ENCODE measurements at regions not wholly inside any gene's neighbourhood (a gene's known extent, or its start where the extent isn't known, plus 50 kb on each side); places are given as distances from the start of the nearest gene placed in this dataset.
A peak's percentile ranks its signal among the peaks of the same experiment; 100 is the strongest.

DNA sequence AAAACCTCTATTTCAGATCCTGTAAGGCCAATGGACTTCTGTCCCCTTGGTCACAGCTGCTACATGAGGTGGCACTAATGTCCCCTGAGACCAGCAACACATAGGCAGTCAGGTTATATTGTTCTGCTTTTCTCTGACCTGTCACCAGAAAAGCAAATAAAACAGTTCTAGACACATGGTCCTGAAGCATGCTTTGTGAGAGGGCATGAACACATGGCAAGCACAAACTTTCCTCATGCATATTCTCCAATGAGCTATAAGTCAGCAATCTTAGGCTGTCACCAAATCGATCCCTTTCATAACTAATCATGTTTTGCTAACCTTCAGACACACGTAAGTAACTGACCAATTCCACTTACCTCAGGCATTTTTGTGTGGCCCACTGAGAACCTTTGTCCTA is 225.4 kb upstream of the ZC3H12C start:
- ATAC-seq (ENCODE audit: poor library complexity) (no peak), DNase-seq (no peak)
- intact Hi-C loops (cut with DNase I), result loop anchor here (5.0 kb wide), 1 partner anchor 1170 kb away; no protein-coding TSS in a partner anchor

DNA sequence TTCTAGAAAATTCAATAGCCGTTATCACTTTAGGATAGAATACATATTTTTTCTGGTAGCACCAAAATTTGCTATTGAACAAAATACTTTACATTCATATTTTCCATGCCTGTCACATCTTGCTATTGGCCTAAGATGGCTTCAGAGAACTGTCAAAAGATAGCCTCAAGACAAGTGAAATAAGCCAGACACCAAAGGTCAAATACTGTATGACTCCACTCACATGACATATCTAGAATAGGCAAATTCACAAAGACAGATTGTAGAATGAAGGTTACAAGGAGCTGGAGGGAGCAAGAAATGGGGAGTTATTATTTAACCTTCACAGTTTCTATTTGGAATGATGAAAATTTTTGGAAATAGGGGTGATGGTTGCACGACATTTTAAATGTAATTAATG is 223.7 kb upstream of the ZC3H12C start:
- intact Hi-C loops (cut with DNase I), result loop anchor here (5.0 kb wide), 1 partner anchor 1172 kb away; no protein-coding TSS in a partner anchor
- DNase-seq, result no peak
- ATAC-seq (ENCODE audit: poor library complexity), result no peak

DNA sequence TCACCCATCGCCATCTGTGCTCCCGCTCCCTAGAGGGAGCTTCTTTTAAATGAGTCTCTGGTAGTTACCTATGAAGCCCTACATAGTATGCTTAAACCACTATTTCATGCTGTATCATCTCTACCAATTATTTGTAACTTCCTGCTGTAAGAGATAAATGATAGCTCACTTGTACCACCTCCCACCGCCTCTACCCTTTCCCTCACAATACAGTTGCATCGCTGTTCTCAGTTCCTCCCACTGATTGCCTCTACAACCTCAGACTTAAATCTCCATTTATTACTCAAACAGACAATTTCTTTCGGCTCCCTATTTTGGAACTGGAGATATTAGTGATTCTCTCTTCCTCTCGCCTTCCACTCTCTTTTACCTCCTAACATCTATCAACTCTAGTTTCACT is 222.9 kb upstream of the ZC3H12C start:
- ATAC-seq (ENCODE audit: poor library complexity), result no peak
- DNase-seq, result no peak
- intact Hi-C loops (cut with DNase I), result no loop called here

DNA sequence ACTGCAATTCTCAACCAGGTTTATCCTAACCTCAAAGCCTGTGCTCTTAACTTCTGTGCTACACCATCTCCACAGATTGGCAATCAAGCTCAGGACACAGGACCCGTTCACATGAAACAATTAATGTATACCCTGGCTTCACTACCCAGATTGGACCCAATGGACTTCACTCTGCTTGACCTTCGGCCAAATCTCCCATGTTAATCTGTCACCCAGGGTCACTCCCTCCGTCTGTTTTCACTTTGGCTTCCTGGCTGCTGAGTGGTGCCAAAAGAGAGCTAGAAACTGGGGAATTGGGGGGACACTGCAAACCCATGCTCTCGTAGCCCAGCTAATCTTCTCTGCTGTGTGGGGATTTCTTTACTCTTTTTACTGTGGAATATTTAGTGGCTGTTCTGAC is 216.1 kb upstream of the ZC3H12C start:
- no peak for ATAC-seq (ENCODE audit: poor library complexity)
- intact Hi-C loops (cut with DNase I), result no loop called here
- DNase-seq, result no peak

DNA sequence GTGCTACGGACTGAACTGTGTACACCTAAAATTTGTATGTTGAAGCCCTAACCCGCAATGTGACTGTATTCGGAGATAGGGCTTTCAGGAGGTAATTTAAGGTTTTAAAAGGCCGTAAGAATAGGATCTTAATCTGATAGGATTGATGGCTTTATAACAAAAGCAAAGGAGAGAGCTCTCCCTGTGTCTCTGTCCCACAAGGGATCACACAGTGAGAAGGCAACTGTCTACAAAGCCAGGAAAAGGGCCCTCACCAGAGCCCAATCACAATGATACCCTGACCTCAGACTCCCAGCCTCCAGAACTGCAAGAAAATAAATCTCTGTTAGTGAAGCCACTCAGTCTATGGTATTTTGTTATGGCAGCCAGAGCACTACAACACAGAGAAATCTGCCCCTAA is 208.7 kb upstream of the ZC3H12C start:
- DNase-seq (no peak), ATAC-seq (ENCODE audit: poor library complexity) (no peak)
- intact Hi-C loops (cut with DNase I), result no loop called here

DNA sequence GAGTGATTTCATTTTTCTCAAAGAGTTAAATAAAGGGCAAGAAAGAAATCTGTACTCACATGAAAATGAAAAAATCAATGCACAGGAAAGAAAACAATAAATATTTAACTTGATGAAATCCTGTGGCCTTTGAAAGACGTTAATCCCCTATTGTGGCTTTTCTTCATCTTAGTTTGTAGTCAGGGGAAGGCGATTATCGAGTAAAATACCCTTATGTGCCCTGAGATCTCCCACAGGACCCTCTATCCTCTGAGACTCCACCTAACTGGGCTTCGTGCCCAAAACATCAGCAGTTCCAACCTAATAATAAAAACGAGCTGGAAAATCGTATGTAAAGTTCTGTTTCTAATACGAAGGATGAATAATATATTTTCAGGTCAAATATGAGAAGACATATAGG is 208.2 kb upstream of the ZC3H12C start:
- intact Hi-C loops (cut with DNase I), result no loop called here
- ATAC-seq (ENCODE audit: poor library complexity), result no peak
- DNase-seq, result no peak

DNA sequence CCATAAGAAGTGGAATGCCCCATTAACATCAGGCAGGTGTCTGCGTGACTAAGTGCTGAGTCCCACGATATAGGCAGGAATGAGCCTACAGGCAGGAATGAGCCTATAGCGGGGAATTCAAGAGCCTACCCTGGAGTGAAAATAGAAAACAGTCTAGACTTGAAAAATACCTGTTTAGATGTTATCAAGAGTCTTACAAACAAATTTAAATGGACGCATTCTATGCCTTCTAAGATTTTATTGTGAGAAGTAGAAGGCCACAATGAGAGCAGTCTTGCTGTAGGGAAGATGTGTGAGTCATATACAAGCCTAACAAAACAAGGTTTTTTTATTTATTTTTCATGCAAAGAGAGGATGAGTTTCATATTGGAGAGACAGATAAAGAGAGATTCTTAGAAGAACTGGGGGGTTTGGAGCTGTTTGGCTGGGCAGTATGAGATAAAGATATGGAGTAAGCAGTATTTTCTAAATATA is 200.8 kb upstream of the ZC3H12C start:
- DNase-seq, result no peak
- no peak for ATAC-seq (ENCODE audit: poor library complexity)
- intact Hi-C loops (cut with DNase I), result no loop called here

DNA sequence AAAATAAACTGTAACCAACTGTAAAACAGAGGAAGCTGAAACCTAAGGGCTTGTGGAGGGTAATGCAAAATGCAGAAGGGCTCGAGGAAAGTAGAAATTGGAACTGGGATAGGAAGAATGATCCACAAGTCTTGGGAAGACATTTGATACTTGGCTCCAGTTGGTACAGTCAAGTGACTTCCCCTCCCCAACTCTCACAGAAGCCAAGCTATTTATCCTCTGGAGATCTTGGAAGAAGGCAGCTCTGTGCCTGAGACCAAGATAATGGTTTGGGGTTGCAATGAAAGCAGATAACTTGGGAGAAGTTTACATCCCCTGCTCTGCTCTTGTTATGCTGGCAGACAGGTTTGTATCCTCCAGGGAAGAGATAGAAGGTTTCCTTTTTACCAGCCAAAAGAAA is 198.9 kb upstream of the ZC3H12C start:
- DNase-seq, result no peak
- ATAC-seq (ENCODE audit: poor library complexity), result no peak
- intact Hi-C loops (cut with DNase I), result no loop called here

DNA sequence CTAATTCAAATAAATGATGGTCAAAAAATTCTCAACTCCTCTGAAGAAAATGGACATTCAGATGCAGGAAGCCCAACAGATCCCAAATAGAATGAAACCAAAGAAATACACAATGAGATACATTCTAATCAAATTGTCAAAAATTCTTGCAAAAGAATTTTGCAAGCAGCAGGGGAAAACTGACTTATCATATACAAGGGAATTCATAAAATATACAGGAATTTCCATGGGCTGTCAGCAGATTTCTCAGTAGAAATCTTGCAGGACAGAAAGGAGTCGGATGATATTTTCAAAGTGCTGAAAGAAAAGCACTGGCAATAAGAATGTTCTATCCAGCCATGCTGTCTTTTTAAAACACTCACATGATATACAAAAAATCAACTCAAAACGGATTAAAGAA is 194.6 kb upstream of the ZC3H12C start:
- intact Hi-C loops (cut with DNase I), result no loop called here
- DNase-seq (no peak), ATAC-seq (ENCODE audit: poor library complexity) (no peak)

DNA sequence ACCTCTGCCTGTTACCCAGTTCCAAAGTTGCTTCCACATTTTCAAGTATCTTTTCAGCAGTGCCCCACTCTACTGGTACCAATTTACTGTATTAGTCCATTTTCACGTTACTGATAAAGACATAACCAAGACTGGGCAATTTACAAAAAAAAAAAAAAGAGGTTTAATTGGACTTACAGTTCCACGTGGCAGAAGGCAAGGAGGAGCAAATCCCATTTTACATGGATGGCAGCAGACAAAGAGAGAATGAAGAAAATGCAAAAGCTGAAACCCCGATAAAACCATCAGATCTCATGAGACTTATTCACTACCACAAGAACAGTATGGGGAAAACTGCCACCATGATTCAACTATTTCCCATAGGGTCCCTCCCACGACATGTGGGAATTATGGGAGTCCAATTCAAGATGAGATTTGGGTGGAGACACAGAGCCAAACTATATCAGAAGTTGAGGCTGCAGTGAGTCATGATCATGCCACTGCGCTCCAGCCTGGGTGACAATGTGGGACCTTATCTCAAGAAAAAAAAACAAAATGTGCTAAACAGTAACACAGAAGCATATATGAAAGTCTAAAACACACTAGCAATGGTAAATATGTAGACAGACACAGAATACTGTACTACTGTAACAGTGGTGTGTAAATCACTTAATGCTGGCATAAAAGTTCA is 190.3 kb upstream of the ZC3H12C start:
- ATAC-seq (ENCODE audit: poor library complexity) (no peak), DNase-seq (no peak)
- intact Hi-C loops (cut with DNase I), result no loop called here

DNA sequence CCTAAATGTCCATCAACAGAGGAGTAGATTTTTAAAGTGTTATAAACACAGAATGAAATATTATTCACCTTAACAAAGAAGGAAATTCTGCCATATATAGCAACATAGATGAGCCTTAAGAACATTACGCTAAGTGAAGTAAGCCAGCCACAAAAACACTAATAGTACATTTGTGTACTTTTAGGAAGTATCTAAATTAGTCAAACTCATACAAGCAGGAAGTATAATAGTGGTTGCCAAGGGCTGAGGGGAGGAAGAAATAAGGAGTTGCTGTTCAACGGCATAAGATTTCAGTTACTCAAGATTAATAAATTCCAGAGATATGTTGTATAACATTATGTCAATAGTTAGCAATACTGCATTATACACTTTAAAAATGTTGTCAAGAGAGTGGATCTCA is 181.7 kb upstream of the ZC3H12C start:
- DNase-seq (no peak), ATAC-seq (ENCODE audit: poor library complexity) (no peak)
- intact Hi-C loops (cut with DNase I), result no loop called here

DNA sequence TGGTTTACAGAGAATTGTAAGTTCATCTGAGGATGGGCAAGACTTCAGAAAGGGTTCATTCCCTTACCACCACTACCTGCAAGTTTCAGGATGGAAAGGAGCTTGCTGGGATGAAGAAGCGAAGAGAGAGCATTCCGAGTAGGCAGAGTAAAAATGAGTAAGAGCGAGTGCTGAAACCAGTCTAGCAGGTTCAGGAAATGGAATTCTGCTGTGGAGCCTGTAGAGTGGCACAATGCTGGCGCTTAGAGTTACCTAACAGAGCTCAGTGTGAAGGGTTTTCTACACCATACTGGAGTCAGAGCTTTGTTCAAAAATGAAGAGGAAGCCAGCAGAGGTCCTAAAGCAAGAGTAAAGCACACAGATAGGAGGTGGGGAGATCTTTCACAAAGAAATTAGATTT is 179.2 kb upstream of the ZC3H12C start:
- DNase-seq (no peak), ATAC-seq (ENCODE audit: poor library complexity) (no peak)
- intact Hi-C loops (cut with DNase I), result no loop called here

DNA sequence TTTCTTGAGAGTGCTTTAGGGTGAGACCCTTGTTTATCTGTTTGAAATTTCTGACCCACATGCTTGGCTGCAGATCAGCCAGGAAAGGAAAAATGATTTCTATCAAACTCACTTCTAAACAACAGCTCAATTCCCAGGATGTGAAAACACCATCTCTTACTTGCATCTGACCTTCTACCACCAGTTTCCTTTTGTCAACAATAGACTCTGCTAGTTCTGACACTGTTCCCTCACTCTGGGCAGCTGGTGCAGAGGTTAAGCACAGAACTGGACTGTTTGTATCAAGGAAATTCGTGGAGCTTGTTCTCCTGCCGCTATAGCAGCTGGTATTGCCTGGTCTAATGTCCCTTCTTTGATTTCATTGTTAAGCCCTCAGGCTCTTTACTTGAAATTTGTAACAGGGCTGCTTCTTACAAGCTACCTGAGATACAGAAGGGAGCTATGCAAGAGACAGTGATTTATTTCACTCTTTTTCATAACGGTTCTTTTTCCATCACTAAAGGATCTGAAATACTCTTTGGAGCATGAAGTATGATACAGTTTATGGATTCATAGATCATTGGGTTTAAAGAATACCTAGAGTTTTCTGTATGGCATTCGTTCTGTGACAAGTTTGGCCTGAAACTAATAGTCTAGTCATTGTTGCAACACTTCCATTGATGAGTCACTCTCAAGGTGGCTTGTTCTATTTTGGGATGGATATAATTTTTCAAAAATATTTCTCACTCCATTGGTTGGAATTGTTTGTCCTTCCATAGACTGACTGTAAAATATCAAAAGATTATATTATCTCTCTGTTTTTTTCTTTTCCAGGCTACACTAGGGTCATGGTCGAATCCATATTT is 178.2 kb upstream of the ZC3H12C start:
- DNase-seq, result no peak
- ATAC-seq (ENCODE audit: poor library complexity), result no peak
- intact Hi-C loops (cut with DNase I), result no loop called here

DNA sequence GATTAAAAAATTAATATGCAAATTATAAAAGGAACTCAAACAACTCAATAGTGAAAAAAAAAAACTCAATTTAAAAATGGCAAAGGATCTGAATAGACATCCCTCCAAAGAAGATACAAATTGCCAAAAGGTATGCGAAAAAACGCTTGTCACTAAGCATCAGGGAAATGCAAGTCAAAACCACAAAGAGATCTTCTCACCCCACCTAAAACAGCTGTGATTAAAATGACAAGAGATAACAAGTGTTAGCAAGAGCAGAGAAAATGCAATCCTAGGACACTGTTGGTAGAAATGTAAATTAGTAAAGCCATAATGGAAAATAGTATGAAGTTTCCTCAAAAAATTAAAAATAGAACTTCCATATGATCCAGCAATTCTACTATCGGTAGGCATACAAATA is 166.3 kb upstream of the ZC3H12C start:
- intact Hi-C loops (cut with DNase I), result no loop called here

DNA sequence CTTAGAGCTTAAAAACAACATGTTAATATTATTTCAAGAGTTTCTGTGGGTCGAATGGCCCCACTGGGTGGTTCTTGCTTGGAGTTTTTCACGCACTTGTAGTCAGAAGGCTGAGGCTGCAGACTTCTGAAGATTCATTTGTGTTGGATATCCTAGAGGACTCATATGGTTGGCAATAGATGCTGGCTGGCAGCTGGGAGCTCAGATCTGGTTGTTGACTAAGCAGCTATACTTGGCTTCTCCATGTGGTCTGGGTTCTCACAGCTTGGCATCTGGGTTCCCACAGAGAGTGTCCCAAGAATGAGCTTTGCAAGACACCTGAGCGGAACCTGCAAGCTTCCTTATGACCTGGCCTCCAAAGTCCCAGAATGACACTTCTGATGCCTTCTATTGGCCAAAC is 163.9 kb upstream of the ZC3H12C start:
- DNase-seq, result no peak
- no peak for ATAC-seq (ENCODE audit: poor library complexity)
- intact Hi-C loops (cut with DNase I), result no loop called here

More for the DNA sequence above, 166.3 kb upstream of the ZC3H12C start:
- no peak for DNase-seq
- ATAC-seq (ENCODE audit: poor library complexity), result no peak

DNA sequence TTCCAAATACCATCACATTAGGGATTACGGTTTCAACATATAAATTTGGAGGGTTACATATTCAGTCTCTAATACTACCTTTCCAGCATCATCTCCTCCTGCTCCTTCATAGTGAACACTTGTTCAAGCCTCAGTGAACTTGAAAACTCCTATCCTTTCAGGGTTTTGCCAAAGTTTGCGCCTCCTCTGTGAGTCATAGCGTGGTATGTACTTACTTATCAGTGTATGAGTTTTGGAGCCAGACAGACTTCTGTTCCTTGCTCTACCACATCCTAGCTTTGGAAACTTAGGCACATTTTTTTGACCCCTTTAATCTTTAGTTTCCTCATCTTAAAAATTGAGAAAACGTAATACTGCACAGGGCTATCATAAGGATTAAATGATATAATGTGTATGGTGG is 160.1 kb upstream of the ZC3H12C start:
- ATAC-seq (ENCODE audit: poor library complexity), result no peak
- DNase-seq, result no peak
- intact Hi-C loops (cut with DNase I), result no loop called here

DNA sequence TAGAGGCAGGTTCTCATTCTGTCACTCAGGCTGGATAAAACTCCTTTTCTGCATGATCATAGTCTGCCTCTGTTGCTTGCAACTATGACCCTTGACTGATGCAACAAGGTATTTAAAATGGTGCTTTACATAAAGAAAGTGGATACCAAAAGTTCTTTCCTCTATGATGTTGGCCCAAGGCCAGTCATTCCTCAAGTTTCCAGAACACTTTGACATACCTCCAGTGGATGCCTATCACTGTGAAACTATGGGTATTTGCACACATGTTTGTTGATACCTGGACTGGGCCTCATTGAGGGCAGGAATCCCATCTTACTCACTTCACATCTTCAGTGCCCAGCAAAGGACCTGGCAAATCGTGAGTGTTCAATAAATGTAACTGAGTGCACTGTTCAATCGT is 159.0 kb upstream of the ZC3H12C start:
- DNase-seq (no peak), ATAC-seq (ENCODE audit: poor library complexity) (no peak)
- intact Hi-C loops (cut with DNase I), result no loop called here

DNA sequence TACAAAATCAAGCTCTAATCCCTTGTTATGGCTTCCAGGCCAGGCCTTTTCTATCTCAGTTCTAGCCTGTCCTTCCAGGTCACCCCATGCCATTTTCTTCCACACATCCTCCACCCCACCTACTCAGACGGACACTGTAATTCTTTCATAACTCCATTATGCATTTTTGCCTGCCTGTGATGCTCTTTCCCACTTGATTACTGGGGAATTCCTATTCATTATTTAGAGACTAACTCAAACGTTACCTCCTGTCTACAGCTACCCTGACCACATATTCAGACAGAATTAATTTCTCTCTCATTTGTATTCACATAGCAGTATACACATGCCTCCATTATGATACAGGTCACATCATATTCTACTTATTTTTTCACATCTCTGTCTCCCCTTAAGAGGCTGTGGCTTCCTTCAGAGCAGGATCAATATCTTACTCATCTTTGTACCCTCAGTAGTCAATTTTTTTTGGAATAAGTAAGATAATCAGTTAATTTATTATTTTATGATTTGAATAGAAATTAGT is 156.5 kb upstream of the ZC3H12C start:
- ATAC-seq (ENCODE audit: poor library complexity) (no peak), DNase-seq (no peak)
- intact Hi-C loops (cut with DNase I), result no loop called here

DNA sequence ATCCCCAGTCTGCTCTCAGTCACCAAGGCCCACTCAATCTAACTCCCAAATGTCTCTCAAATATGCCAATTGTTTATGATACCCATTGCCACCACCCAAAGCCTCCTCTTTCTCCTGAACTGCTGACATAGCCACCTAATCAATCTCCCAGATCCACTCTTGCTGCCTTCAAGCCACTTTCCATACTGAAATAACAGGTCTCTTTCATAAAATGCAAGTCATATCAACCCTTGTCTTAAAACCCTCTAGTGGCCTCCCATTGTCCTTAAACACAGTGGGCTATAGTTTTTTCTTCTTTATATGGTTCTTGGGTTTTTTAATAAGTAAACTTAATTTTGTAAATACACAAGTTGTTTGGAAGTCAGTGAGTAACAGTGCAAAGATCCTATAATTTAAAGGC is 155.2 kb upstream of the ZC3H12C start:
- intact Hi-C loops (cut with DNase I), result no loop called here
- no peak for DNase-seq
- no peak for ATAC-seq (ENCODE audit: poor library complexity)

DNA sequence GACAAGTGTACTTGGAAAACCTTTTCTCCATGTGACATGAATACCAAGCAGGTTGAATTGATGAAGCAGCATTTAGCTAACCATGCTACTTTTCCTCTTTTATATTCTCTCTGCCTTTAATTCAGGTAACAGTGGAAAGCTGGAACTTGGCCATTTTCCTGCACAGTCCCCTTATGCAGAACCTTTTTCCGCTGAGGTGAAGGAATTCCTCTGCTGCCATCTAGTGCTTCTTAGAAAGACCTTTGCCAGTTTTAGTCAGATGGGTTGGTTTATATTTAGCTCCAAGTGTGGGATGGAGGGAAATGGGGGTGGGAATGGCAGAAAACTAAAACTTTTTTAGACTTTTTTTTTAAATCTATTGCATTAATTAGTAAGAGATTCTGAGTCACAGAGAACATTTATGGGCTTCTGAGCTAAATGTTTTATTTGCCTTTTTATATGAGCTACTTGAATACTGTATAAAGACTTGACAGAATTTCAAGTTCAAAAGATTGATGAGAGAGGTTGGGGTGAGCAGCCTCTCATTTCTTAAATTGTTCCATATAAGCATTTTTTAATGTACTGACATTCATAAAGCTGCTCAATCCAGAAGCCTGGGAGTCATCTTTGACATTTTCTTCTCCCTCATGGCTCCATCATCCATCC is 153.9 kb upstream of the ZC3H12C start:
- intact Hi-C loops (cut with DNase I), result no loop called here
- peak; percentile 85 for ATAC-seq (ENCODE audit: poor library complexity)
- no peak for DNase-seq
